ENCODE measurements at regions not wholly inside any gene's neighbourhood (a gene's known extent, or its start where the extent isn't known, plus 50 kb on each side); places are given as distances from the start of the nearest gene placed in this dataset.
A peak's percentile ranks its signal among the peaks of the same experiment; 100 is the strongest.

GRCh38 chr2:129888461-129888860 lies 91.0 kb upstream of the RAB6C start:
- TF ChIP-seq, protein P1, sequence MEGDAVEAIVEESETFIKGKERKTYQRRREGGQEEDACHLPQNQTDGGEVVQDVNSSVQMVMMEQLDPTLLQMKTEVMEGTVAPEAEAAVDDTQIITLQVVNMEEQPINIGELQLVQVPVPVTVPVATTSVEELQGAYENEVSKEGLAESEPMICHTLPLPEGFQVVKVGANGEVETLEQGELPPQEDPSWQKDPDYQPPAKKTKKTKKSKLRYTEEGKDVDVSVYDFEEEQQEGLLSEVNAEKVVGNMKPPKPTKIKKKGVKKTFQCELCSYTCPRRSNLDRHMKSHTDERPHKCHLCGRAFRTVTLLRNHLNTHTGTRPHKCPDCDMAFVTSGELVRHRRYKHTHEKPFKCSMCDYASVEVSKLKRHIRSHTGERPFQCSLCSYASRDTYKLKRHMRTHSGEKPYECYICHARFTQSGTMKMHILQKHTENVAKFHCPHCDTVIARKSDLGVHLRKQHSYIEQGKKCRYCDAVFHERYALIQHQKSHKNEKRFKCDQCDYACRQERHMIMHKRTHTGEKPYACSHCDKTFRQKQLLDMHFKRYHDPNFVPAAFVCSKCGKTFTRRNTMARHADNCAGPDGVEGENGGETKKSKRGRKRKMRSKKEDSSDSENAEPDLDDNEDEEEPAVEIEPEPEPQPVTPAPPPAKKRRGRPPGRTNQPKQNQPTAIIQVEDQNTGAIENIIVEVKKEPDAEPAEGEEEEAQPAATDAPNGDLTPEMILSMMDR (IDR thresholded peaks at IDR 0.05; ENCODE audit: insufficient read depth, low read length) = no peak
- no peak overlapping the region for H3K4me3 ChIP-seq (ENCODE audit: low read depth, low read length)
- DNase-seq (ENCODE audit: low read depth) = no peak

DNA sequence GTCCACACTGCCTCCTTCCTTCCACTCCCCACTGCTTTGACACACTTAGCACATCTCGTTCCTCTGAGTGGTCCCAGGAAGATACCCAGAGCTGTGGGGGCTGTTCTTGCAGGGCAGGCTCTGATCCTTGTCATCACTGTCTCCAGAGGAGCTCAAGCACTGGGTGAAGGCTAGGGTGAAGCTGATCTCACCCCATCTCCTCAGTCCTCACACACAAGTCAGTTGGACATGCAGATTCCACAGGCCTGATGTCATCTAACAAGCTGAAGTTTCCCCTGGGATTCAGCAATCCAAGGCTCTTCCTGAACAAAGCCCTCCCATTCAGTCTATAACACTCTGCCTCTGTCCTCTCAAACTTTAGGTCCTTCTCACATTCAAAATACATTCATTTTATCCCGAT lies 90.6 kb upstream of the RAB6C start:
- no peak overlapping the region for H3K4me3 ChIP-seq (ENCODE audit: low read depth, low read length)
- DNase-seq (ENCODE audit: low read depth) = peak; percentile 14
- TF ChIP-seq, protein P1 (IDR thresholded peaks at IDR 0.05; ENCODE audit: insufficient read depth, low read length) = no peak

- no peak overlapping the region for H3K4me3 ChIP-seq (ENCODE audit: low read depth, low read length)
- TF ChIP-seq, protein P1 (IDR thresholded peaks at IDR 0.05; ENCODE audit: insufficient read depth, low read length) = no peak
- DNase-seq (ENCODE audit: low read depth) = no peak
Measured at GRCh38 chr2:129891341-129892320, 87.8 kb upstream of the RAB6C start.

DNA sequence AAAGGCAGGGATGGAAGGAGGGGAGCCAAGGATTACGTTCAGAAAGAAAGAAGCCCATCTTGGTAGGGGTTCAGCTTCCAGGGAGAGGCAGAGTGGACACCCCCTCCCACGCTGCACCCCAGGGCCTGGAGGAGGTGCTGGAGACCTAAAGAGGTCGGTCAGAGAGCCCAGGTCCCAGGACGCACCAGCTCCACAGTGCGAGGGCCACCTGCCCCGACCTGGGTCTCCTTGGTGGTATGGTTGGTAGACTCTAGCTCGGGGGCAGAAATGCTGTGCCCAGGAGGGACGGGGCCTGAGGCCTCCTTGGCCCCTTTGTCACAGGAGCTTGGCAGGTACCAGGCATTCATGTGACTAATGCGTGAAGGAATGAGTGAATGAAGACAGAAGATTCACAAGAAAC lies 87.1 kb upstream of the RAB6C start:
- TF ChIP-seq, protein P1 (IDR thresholded peaks at IDR 0.05; ENCODE audit: insufficient read depth, low read length) = no peak
- H3K4me3 ChIP-seq (ENCODE audit: low read depth, low read length) = no peak overlapping the region
- DNase-seq (ENCODE audit: low read depth) = no peak

DNA sequence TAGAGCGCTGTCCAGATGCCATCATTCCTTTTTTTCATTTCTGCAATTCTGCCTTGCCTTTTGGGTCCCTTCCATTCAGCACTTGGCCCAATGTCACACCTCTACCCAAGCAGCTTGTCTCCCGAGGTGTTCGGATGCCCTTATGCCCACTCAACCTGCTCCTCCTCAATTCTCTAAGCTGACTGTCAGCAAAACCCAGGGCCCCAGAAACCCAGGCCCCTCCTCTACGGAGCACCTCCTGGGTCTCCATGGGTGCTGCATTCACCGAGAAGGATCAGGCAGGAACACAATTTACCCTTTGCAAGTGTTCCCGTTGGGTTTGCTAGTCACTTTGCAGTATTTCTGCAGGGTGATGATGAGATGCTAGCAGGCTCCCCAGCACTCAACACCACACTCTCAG lies 86.7 kb upstream of the RAB6C start:
- DNase-seq (ENCODE audit: low read depth) = no peak
- H3K4me3 ChIP-seq (ENCODE audit: low read depth, low read length) = no peak overlapping the region
- TF ChIP-seq, protein P1 (IDR thresholded peaks at IDR 0.05; ENCODE audit: insufficient read depth, low read length) = no peak

DNA sequence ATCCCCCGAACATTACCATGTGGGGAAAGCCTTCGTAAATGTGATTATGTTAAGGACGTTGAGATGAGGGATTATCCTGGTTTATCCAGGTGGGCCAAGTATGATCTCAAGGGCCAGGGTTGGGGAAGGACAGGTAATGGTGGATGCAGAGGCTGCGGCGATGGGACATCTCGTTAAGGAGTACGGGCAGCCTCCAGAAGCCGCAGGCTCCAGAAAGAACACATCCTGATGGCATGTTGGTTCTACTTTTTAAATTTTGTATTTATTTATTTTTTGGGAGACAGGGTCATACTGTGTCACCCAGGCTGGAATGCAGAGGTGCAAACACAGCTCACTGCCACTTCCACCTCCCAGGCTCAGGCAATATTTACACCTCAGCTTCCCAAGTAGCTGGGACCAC lies 86.2 kb upstream of the RAB6C start:
- no peak for DNase-seq (ENCODE audit: low read depth)
- TF ChIP-seq, protein P1 (IDR thresholded peaks at IDR 0.05; ENCODE audit: insufficient read depth, low read length) = no peak
- no peak overlapping the region for H3K4me3 ChIP-seq (ENCODE audit: low read depth, low read length)

Data from fibroblast of the aortic adventitia (primary cell).